Trophoblast cell (in vitro differentiated cells and primary cell): ENCODE measurements at regions not wholly inside any gene's neighbourhood (a gene's known extent, or its start where the extent isn't known, plus 50 kb on each side); places are given as distances from the start of the nearest gene placed in this dataset.

ENCODE experiments used
- DNase-seq, 2 donors: peaks; one replicate each; pipeline ENCODE4 v3.0.0-alpha.2; 2016
- H2AFZ ChIP-seq: 2 replicates; pipeline ENCODE4 v1.6.1; 2013; ENCODE audit warnings: low read length, moderate library complexity, mild to moderate bottlenecking; ENCODE audit not compliant: insufficient read depth, poor library complexity
- H2AK5ac ChIP-seq: 2 replicates; pipeline ENCODE4 v1.6.1; 2013; ENCODE audit warnings: mild to moderate bottlenecking, low read length
- H2BK120ac ChIP-seq: 2 replicates; pipeline ENCODE4 v1.6.1; 2013; ENCODE audit warnings: low read length, mild to moderate bottlenecking, moderate library complexity; ENCODE audit not compliant: insufficient read depth, poor library complexity
- H2BK12ac ChIP-seq: 2 replicates; pipeline ENCODE4 v1.6.1; 2013; ENCODE audit warnings: mild to moderate bottlenecking, low read length, moderate library complexity
- H2BK5ac ChIP-seq: 2 replicates; pipeline ENCODE4 v1.6.1; 2013; ENCODE audit warnings: low read length, low read depth, moderate library complexity, mild to moderate bottlenecking; ENCODE audit not compliant: poor library complexity
- H3K14ac ChIP-seq: 2 replicates; pipeline ENCODE4 v1.6.1; 2013; ENCODE audit warnings: mild to moderate bottlenecking, low read length
- H3K18ac ChIP-seq: 2 replicates; pipeline ENCODE4 v1.6.1; 2013; ENCODE audit warnings: mild to moderate bottlenecking, low read length
- H3K23ac ChIP-seq: 2 replicates; pipeline ENCODE4 v1.6.1; 2013; ENCODE audit warnings: low read length
- H3K27ac ChIP-seq: 2 replicates; pipeline ENCODE4 v1.5.1; 2013; ENCODE audit warnings: low read depth, mild to moderate bottlenecking, inconsistent platforms, low read length, moderate library complexity
- H3K27me3 ChIP-seq: 2 replicates; pipeline ENCODE4 v1.6.1; 2013; ENCODE audit warnings: inconsistent platforms, mild to moderate bottlenecking, low read length, moderate library complexity; ENCODE audit not compliant: insufficient read depth
- H3K36me3 ChIP-seq, 2 experiments: 1 replicate in 1 of 2; 2 replicates in 1 of 2; pipeline ENCODE4 v1.6.1; 2013; ENCODE audit warnings: low read length in 2 of 2, mild to moderate bottlenecking in 2 of 2, moderate library complexity in 1 of 2; ENCODE audit not compliant: insufficient read depth in 2 of 2, control insufficient read depth in 1 of 2
- H3K4ac ChIP-seq: 2 replicates; pipeline ENCODE4 v1.6.1; 2013; ENCODE audit warnings: low read depth, mild to moderate bottlenecking, low read length, moderate library complexity
- H3K4me1 ChIP-seq, 2 experiments: 1 replicate in 1 of 2; 2 replicates in 1 of 2; pipeline ENCODE4 v1.6.1; 2013; ENCODE audit warnings: low read length in 2 of 2, mild to moderate bottlenecking in 2 of 2, moderate library complexity in 1 of 2; ENCODE audit not compliant: insufficient read depth in 2 of 2, control insufficient read depth in 1 of 2
- H3K4me2 ChIP-seq: 2 replicates; pipeline ENCODE4 v1.6.1; 2013; ENCODE audit warnings: inconsistent platforms, mild to moderate bottlenecking, low read length, moderate library complexity
- H3K4me3 ChIP-seq: 2 replicates; pipeline ENCODE4 v1.5.1; 2013; ENCODE audit warnings: mild to moderate bottlenecking, low read depth, low read length, inconsistent platforms
- H3K79me1 ChIP-seq: one replicate; pipeline ENCODE4 v1.6.1; 2013; ENCODE audit warnings: low read length
- H3K79me2 ChIP-seq: 2 replicates; pipeline ENCODE4 v1.6.1; 2013; ENCODE audit warnings: low read length, mild to moderate bottlenecking; ENCODE audit not compliant: control insufficient read depth, insufficient read depth, poor library complexity
- H3K9ac ChIP-seq: 2 replicates; pipeline ENCODE4 v1.6.1; 2013; ENCODE audit warnings: mild to moderate bottlenecking, low read length
- H3K9me3 ChIP-seq: 2 replicates; pipeline ENCODE4 v1.6.1; 2013; ENCODE audit warnings: low read depth, mild to moderate bottlenecking, control low read depth, inconsistent platforms, low read length; ENCODE audit not compliant: insufficient read depth
- H4K12ac ChIP-seq: 2 replicates; pipeline ENCODE4 v1.6.1; 2013; ENCODE audit warnings: low read depth, mild to moderate bottlenecking, low read length, moderate library complexity
- H4K8ac ChIP-seq: 2 replicates; pipeline ENCODE4 v1.6.1; 2013; ENCODE audit warnings: low read depth, mild to moderate bottlenecking, low read length, moderate library complexity
- H4K91ac ChIP-seq: one replicate; pipeline ENCODE4 v1.6.1; 2013; ENCODE audit warnings: low read depth, mild to moderate bottlenecking, low read length, moderate library complexity
- WGBS: extraction: QIAGEN DNeasy Blood & Tissue Kit; methylation state at CpG from one replicate; pipeline ENCODE4 v1.1.7; 2013; ENCODE audit warnings: missing lambda C conversion rate; ENCODE audit not compliant: insufficient read length, insufficient coverage; ENCODE audit errors: extremely low coverage; 5-methylcytosine and 5-hydroxymethylcytosine counted together

DNA sequence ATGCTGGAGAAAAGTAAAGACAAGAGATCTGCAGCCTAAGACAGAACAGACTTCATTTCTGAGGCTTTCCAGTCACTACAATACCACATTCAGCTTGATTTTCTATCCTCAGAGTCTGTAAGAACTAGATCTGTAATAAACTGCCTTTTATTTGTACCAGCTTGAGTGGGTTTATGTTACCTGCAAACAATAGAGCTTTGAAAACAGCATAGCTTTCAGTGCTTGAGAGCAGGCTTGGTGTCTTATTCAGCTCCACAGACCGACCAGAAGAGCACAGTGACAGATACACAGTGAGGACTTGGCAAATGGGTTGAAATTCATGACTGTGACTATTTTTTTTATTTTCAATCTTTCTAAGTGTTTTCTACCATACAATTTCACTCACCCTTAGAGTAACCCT lies 207.8 kb upstream of the OTX2 start:
- no peak overlapping the region for H3K4ac ChIP-seq
- H3K9me3 ChIP-seq, result peaks cover 1% of the 10 kb centered on the region
- no peak overlapping the region for H3K14ac ChIP-seq
- no peaks in the 10 kb centered on the region for H3K79me2 ChIP-seq
- H3K18ac ChIP-seq, result no peak overlapping the region
- H3K36me3 ChIP-seq, result no peaks in the 10 kb centered on the region
- whole genome bisulfite sequencing, result no CpG with 5 or more reads among the region's 1 CpG
- no peak overlapping the region for H2BK5ac ChIP-seq
- no peak overlapping the region for H3K4me3 ChIP-seq
- H3K4me1 ChIP-seq, result no peaks in the 10 kb centered on the region
- H3K27me3 ChIP-seq, result no peaks in the 10 kb centered on the region
- H3K79me1 ChIP-seq, result no peaks in the 10 kb centered on the region
- H3K27ac ChIP-seq, result no peak overlapping the region
- no peak overlapping the region for H3K4me2 ChIP-seq
- no peak overlapping the region for H2BK12ac ChIP-seq
- no peak overlapping the region for H4K12ac ChIP-seq
- H2AK5ac ChIP-seq, result no peak overlapping the region
- no peak overlapping the region for H3K9ac ChIP-seq
- no peak overlapping the region for H4K8ac ChIP-seq
- no peak overlapping the region for H3K23ac ChIP-seq
- no peak overlapping the region for H2BK120ac ChIP-seq
- no peak overlapping the region for H4K91ac ChIP-seq
- DNase-seq, result no peak
- H2AFZ ChIP-seq, result no peak overlapping the region

DNA sequence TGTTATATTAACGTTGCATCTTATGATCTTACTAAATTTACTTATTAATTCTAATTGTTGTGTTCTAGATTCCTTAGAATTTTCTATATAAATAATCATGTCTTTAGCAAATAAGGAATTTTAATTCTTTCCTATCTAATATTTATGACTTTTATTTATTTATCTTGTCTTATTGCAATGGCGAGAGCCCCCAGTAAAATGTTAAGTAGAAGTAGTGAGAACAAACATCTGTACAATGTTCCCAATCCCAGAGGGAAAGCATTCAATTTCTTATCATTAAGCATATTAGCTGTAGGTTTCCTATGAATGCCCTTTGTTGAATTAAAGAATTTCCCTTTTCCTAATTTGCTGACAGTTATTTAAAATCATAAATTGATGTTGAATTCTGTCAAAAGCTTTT lies 203.7 kb upstream of the OTX2 start:
- Histone ChIP-seq H4K8ac (no peak overlapping the region), H3K9ac (no peak overlapping the region), H3K4me1 (no peaks in the 10 kb centered on the region), H3K4me3 (no peak overlapping the region), H3K36me3 (no peaks in the 10 kb centered on the region), H3K27ac (no peak overlapping the region), H3K9me3 (peaks cover 1% of the 10 kb centered on the region), H2AK5ac (no peak overlapping the region), H3K4me2 (no peak overlapping the region), H3K79me1 (no peaks in the 10 kb centered on the region), H4K91ac (no peak overlapping the region), H3K4ac (no peak overlapping the region), H3K23ac (no peak overlapping the region), H3K14ac (no peak overlapping the region), H2BK5ac (no peak overlapping the region), H3K79me2 (no peaks in the 10 kb centered on the region), H2AFZ (no peak overlapping the region), H2BK120ac (no peak overlapping the region), H3K18ac (no peak overlapping the region), H3K27me3 (no peaks in the 10 kb centered on the region), H4K12ac (no peak overlapping the region), H2BK12ac (no peak overlapping the region)
- no peak for DNase-seq
- no CpG with 5 or more reads among the region's 2 CpGs for WGBS

DNA sequence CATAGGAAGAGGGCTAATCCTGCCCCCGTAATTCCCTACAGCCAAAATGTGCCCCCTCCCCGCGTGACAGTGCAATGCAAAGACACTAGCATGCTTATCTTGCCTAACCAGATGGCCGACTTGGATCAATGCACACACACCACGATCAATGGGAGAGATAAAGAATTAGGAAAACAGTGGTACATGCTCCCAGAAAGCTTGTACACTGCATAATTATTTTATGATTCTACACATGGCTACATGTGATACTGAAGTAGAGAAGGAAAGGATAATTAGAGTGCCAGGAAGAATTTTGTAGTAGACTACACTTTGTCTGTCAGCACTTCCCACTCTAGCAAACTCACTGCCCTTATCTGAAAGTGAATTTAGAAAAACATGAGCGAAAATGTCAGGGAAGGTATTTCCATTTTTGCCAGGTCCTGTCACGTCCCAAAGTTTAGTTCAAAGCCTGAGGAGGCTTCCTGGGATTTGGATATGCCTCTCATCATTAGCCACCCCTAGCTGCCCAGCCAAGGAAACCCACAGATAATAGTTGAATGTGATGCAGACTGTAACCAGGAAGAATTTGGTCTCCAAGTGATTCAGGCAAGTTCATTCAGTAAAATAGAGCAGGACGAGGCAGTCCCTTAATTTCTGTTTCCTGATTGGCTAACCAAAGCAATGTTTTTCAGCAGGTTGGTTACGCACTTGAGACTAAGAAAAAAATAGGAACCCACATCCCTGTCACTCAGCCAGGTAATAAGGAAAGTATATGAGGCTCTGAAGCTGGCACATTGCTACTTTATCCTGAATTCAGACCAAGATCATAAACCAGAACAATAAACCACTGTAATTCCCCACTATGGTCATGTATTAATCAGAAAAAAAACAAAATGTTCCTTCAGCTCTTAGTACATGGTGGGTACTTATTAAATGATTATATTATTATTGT lies 199.6 kb upstream of the OTX2 start:
- no peak overlapping the region for H4K91ac ChIP-seq
- no peak for DNase-seq
- H3K79me1 ChIP-seq, result no peaks in the 10 kb centered on the region
- no peaks in the 10 kb centered on the region for H3K9me3 ChIP-seq
- no peak overlapping the region for H3K4me3 ChIP-seq
- no peaks in the 10 kb centered on the region for H3K27me3 ChIP-seq
- no peak overlapping the region for H2BK120ac ChIP-seq
- no peaks in the 10 kb centered on the region for H3K4me1 ChIP-seq
- no peak overlapping the region for H3K9ac ChIP-seq
- no peaks in the 10 kb centered on the region for H3K79me2 ChIP-seq
- H3K36me3 ChIP-seq, result no peaks in the 10 kb centered on the region
- no peak overlapping the region for H3K27ac ChIP-seq
- no peak overlapping the region for H2BK5ac ChIP-seq
- H3K4me2 ChIP-seq, result no peak overlapping the region
- H3K4ac ChIP-seq, result no peak overlapping the region
- WGBS, result no CpG with 5 or more reads among the region's 9 CpGs
- no peak overlapping the region for H4K12ac ChIP-seq
- no peak overlapping the region for H3K14ac ChIP-seq
- H3K18ac ChIP-seq, result no peak overlapping the region
- H2AFZ ChIP-seq, result no peak overlapping the region
- H3K23ac ChIP-seq, result no peak overlapping the region
- no peak overlapping the region for H2AK5ac ChIP-seq
- no peak overlapping the region for H4K8ac ChIP-seq
- no peak overlapping the region for H2BK12ac ChIP-seq

DNA sequence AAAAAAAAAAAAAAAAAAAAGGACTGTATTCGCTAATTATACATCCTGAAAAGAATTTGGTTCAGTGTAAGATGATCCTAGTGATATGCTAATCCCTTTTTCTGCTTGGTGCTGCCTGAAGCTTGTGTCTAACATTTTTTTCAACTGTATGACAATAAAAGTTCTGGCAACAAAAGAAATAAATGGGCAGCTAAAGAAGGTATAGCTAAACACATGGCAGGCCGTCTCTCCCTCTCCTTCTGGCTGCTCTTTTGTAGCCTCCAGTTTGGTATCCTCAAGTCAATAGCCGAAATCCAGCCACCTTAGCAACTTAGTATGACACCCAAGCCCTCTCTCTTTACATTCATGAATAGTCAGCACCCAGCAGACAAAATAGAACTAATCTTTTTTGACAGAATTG lies 198.3 kb upstream of the OTX2 start:
- Histone ChIP-seq H3K4me1 (no peaks in the 10 kb centered on the region), H3K36me3 (no peaks in the 10 kb centered on the region), H3K79me2 (no peaks in the 10 kb centered on the region), H3K4ac (no peak overlapping the region), H4K91ac (no peak overlapping the region), H3K4me3 (no peak overlapping the region), H2AK5ac (no peak overlapping the region), H3K4me2 (no peak overlapping the region), H2BK5ac (no peak overlapping the region), H3K79me1 (no peaks in the 10 kb centered on the region), H3K18ac (no peak overlapping the region), H3K14ac (no peak overlapping the region), H3K9me3 (no peaks in the 10 kb centered on the region), H4K8ac (no peak overlapping the region), H2AFZ (no peak overlapping the region), H3K23ac (no peak overlapping the region), H2BK12ac (no peak overlapping the region), H2BK120ac (no peak overlapping the region), H4K12ac (no peak overlapping the region), H3K27ac (no peak overlapping the region), H3K9ac (no peak overlapping the region), H3K27me3 (no peaks in the 10 kb centered on the region)
- no peak for DNase-seq
- WGBS, result no CpG with 5 or more reads among the region's 3 CpGs
